ENCODE measurements at regions not wholly inside any gene's neighbourhood (a gene's known extent, or its start where the extent isn't known, plus 50 kb on each side); places are given as distances from the start of the nearest gene placed in this dataset.
"Not testable (repeated sequence)": the region's sequence is repeated elsewhere in the genome, so short reads cannot be mapped to it uniquely, and the experiment has no call there.

GRCh38 chr12:20125276-20125798, 243.0 kb upstream of the PDE3A start:
- no peak for DNase-seq (ENCODE audit: low spot score)

- no peak for DNase-seq (ENCODE audit: low spot score)
These were observed 241.7 kb upstream of the PDE3A start for GRCh38 chr12:20126601-20127000.

GRCh38 chr12:20127413-20127812, 240.9 kb upstream of the PDE3A start:
- no peak for DNase-seq (ENCODE audit: low spot score)

- DNase-seq (ENCODE audit: low spot score) = no peak
These were observed 239.4 kb upstream of the PDE3A start for GRCh38 chr12:20128928-20129327.

- DNase-seq (ENCODE audit: low spot score) = no peak
These were observed 235.5 kb upstream of the PDE3A start for GRCh38 chr12:20132818-20133217.

- no peak for DNase-seq (ENCODE audit: low spot score)
These were observed 233.7 kb upstream of the PDE3A start for GRCh38 chr12:20134652-20135051.

- no peak for DNase-seq (ENCODE audit: low spot score)
These were observed 227.6 kb upstream of the PDE3A start for GRCh38 chr12:20140751-20141150.

GRCh38 chr12:20142316-20142715, 226.0 kb upstream of the PDE3A start:
- DNase-seq (ENCODE audit: low spot score) = no peak

- no peak for DNase-seq (ENCODE audit: low spot score)
These were observed 225.4 kb upstream of the PDE3A start for GRCh38 chr12:20142956-20143355.

- DNase-seq (ENCODE audit: low spot score) = no peak
These were observed 224.0 kb upstream of the PDE3A start for GRCh38 chr12:20144341-20144740.

GRCh38 chr12:20148241-20148640, 220.1 kb upstream of the PDE3A start:
- no peak for DNase-seq (ENCODE audit: low spot score)

GRCh38 chr12:20150835-20151422, 217.4 kb upstream of the PDE3A start:
- no peak for DNase-seq (ENCODE audit: low spot score)

GRCh38 chr12:20154052-20154451, 214.3 kb upstream of the PDE3A start:
- DNase-seq (ENCODE audit: low spot score) = no peak

GRCh38 chr12:20155374-20155773, 213.0 kb upstream of the PDE3A start:
- no peak for DNase-seq (ENCODE audit: low spot score)

GRCh38 chr12:20160899-20161298, 207.4 kb upstream of the PDE3A start:
- not testable (repeated sequence) for DNase-seq (ENCODE audit: low spot score)

GRCh38 chr12:20174528-20175175, 193.7 kb upstream of the PDE3A start:
- DNase-seq (ENCODE audit: low spot score) = no peak

- DNase-seq (ENCODE audit: low spot score) = no peak
These were observed 192.5 kb upstream of the PDE3A start for GRCh38 chr12:20175704-20176388.

GRCh38 chr12:20181416-20182180, 186.7 kb upstream of the PDE3A start:
- no peak for DNase-seq (ENCODE audit: low spot score)

- DNase-seq (ENCODE audit: low spot score) = no peak
These were observed 184.8 kb upstream of the PDE3A start for GRCh38 chr12:20183563-20183962.

GRCh38 chr12:20184514-20184913, 183.8 kb upstream of the PDE3A start:
- DNase-seq (ENCODE audit: low spot score) = no peak

- no peak for DNase-seq (ENCODE audit: low spot score)
These were observed 180.9 kb upstream of the PDE3A start for GRCh38 chr12:20187456-20187855.

GRCh38 chr12:20188930-20189653, 179.2 kb upstream of the PDE3A start:
- DNase-seq (ENCODE audit: low spot score) = no peak
